Upper lobe of left lung (tissue), 6 donors: ENCODE measurements at regions not wholly inside any gene's neighbourhood (a gene's known extent, or its start where the extent isn't known, plus 50 kb on each side); places are given as distances from the start of the nearest gene placed in this dataset.
A peak's percentile ranks its signal among the peaks of the same experiment; 100 is the strongest.

ENCODE experiments used
- ATAC-seq, 2 donors: fragments of 200-7000 bp; cut with Tn5 transposase; one replicate each; pipeline ENCODE4 v1.9.1; 2022; ENCODE audit warnings: mild to moderate bottlenecking in 2 of 2, moderate library complexity in 2 of 2; ENCODE audit not compliant: low FRiP score in 2 of 2
- DNase-seq, 2 donors: peaks; one replicate each; pipeline ENCODE4 v3.0.0-alpha.2; 2019 to 2020
- H3K27ac ChIP-seq, 4 donors: fragments of 200-600 bp; sonication (generic); one replicate each; pipeline ENCODE4 v1.5.1; 2016 to 2019
- H3K27me3 ChIP-seq, 4 donors: fragments of 200-600 bp; sonication (generic); one replicate each; pipeline ENCODE4 v1.5.1; 2017 to 2019
- H3K36me3 ChIP-seq, 4 donors: fragments of 200-600 bp; sonication (generic); one replicate each; pipeline ENCODE4 v1.5.1; 2016 to 2019
- H3K4me1 ChIP-seq, 4 donors: fragments of 200-600 bp; sonication (generic); one replicate each; pipeline ENCODE4 v1.5.1; 2018 to 2019
- H3K4me3 ChIP-seq, 4 donors: fragments of 200-600 bp; sonication (generic); one replicate each; pipeline ENCODE4 v1.5.1; 2017 to 2019; ENCODE audit warnings: mild to moderate bottlenecking in 2 of 4, moderate library complexity in 1 of 4
- H3K9me3 ChIP-seq, 4 donors: fragments of 200-600 bp; sonication (generic); one replicate each; pipeline ENCODE4 v1.5.1; 2018 to 2019
- CTCF ChIP-seq, 6 experiments: fragments of 450-650 bp in 4 of 6; fragments of 200-600 bp in 2 of 6; sonication (generic) in 2 of 6; IDR thresholded peaks; one replicate each; pipeline ENCODE4 v1.5.1; 2016 to 2019; ENCODE audit warnings: antibody characterized with exemption in 6 of 6
- EP300 ChIP-seq, 4 donors: sonication (generic); formaldehyde crosslinking; IDR thresholded peaks; one replicate each; pipeline ENCODE4 v1.5.1; 2017; ENCODE audit warnings: antibody characterized with exemption in 4 of 4, control low read depth in 2 of 4
- POLR2A ChIP-seq, 4 donors: fragments of 450-650 bp; IDR thresholded peaks; one replicate each; pipeline ENCODE4 v1.5.1; 2016 to 2017; ENCODE audit warnings: antibody characterized with exemption in 4 of 4, mild to moderate bottlenecking in 2 of 4
- POLR2AphosphoS5 ChIP-seq, 2 donors: sonication (generic); formaldehyde crosslinking; IDR thresholded peaks; one replicate each; pipeline ENCODE4 v1.5.1; 2017; ENCODE audit warnings: antibody characterized with exemption in 2 of 2
- WGBS, 2 donors: methylation state at CpG; one replicate each; pipeline ENCODE4 v1.1.5; 2017 to 2018; 5-methylcytosine and 5-hydroxymethylcytosine counted together
- donor health status: DM: no; HTN: no; CAD: no; lungs with moderate emphysema.
- donor health status: DM: no; HTN: yes; CAD: no; lungs with severe emphysema.

GRCh38 chr5:159824188-159825161, 91.8 kb upstream of the ADRA1B start:
- Histone ChIP-seq H3K27me3 (no peaks in the 10 kb centered on the region), H3K9me3 (no peaks in the 10 kb centered on the region), H3K4me1 (peaks cover 9 to 35% (median 19%) of the 10 kb centered on the region in 4 donors), H3K4me3 (no peak overlapping the region), H3K36me3 (no peaks in the 10 kb centered on the region), H3K27ac (peak overlapping the region in 2 of 4 donors; percentile 73 to 76)
- 68 to 69% methylated on average over 6 of the region's 6 CpGs for WGBS, 2 donors
- TF ChIP-seq POLR2AphosphoS5 (IDR thresholded peaks at IDR 0.05), result no peak
- no peak for TF ChIP-seq EP300 (IDR thresholded peaks at IDR 0.05)
- no peak for TF ChIP-seq POLR2A (IDR thresholded peaks at IDR 0.05)
- no peak for TF ChIP-seq CTCF (IDR thresholded peaks at IDR 0.05)
- DNase-seq (no peak), ATAC-seq (no peak)

- Histone ChIP-seq H3K36me3 (no peaks in the 10 kb centered on the region), H3K9me3 (no peaks in the 10 kb centered on the region), H3K4me1 (peaks cover 9 to 27% (median 16%) of the 10 kb centered on the region in 4 donors), H3K4me3 (no peak overlapping the region), H3K27me3 (no peaks in the 10 kb centered on the region), H3K27ac (peak overlapping the region in 3 of 4 donors; percentile 14 to 76 (median 73))
- WGBS, 2 donors, result 38 to 45% methylated on average over 3 of the region's 3 CpGs
- ATAC-seq, result peak; percentile 70 to 90
- TF ChIP-seq POLR2A (IDR thresholded peaks at IDR 0.05), result no peak
- TF ChIP-seq EP300 (IDR thresholded peaks at IDR 0.05), result peak in 1 of 4 donors; percentile 72
- TF ChIP-seq CTCF (IDR thresholded peaks at IDR 0.05), result no peak
- TF ChIP-seq POLR2AphosphoS5 (IDR thresholded peaks at IDR 0.05), result peak in 1 of 2 donors; percentile 51
- DNase-seq, result peak in 1 of 2 donors; percentile 91
These were observed 90.7 kb upstream of the ADRA1B start for GRCh38 chr5:159825551-159826051.

- no peak for TF ChIP-seq POLR2A (IDR thresholded peaks at IDR 0.05)
- peak in 1 of 4 donors; percentile 83 for TF ChIP-seq EP300 (IDR thresholded peaks at IDR 0.05)
- peak in 1 of 2 donors; percentile 60 for TF ChIP-seq POLR2AphosphoS5 (IDR thresholded peaks at IDR 0.05)
- Histone ChIP-seq H3K27me3 (no peaks in the 10 kb centered on the region), H3K4me3 (no peak overlapping the region), H3K27ac (peak overlapping the region in 3 of 4 donors; percentile 14 to 76 (median 73)), H3K36me3 (no peaks in the 10 kb centered on the region), H3K4me1 (peaks cover 9 to 22% (median 16%) of the 10 kb centered on the region in 4 donors), H3K9me3 (no peaks in the 10 kb centered on the region)
- DNase-seq (peak in 1 of 2 donors; percentile 89), ATAC-seq (peak; percentile 67 to 72)
- 55 to 67% methylated on average over 4 of the region's 4 CpGs for WGBS, 2 donors
These were observed 89.7 kb upstream of the ADRA1B start for GRCh38 chr5:159826351-159827214.

- no peaks in the 10 kb centered on the region for H3K36me3 ChIP-seq
- TF ChIP-seq CTCF (IDR thresholded peaks at IDR 0.05) (no peak), POLR2AphosphoS5 (IDR thresholded peaks at IDR 0.05) (no peak), EP300 (IDR thresholded peaks at IDR 0.05) (no peak), POLR2A (IDR thresholded peaks at IDR 0.05) (no peak)
- no peak overlapping the region for H3K4me3 ChIP-seq
- DNase-seq (no peak), ATAC-seq (peak in 1 of 2 donors; percentile 10)
- no peak overlapping the region for H3K27ac ChIP-seq
- H3K27me3 ChIP-seq, result no peaks in the 10 kb centered on the region
- WGBS, 2 donors, result 92 to 95% methylated on average over 4 of the region's 4 CpGs
- H3K9me3 ChIP-seq, result no peaks in the 10 kb centered on the region
- H3K4me1 ChIP-seq, result peaks cover 9 to 22% (median 16%) of the 10 kb centered on the region in 4 donors
These were observed 88.4 kb upstream of the ADRA1B start for GRCh38 chr5:159827861-159828260.
